GM12878 (cell line): ENCODE measurements at regions not wholly inside any gene's neighbourhood (a gene's known extent, or its start where the extent isn't known, plus 50 kb on each side); places are given as distances from the start of the nearest gene placed in this dataset.

ENCODE experiments used
- CTCF ChIP-seq, 3 experiments: IDR thresholded peaks in 2 of 3; conservative IDR thresholded peaks in 1 of 3; 2 replicates each; pipeline ENCODE4 v1.5.1; 2011; ENCODE audit warnings: low read depth in 3 of 3, low read length in 3 of 3, mild to moderate bottlenecking in 3 of 3, control low read depth in 2 of 3, moderate library complexity in 2 of 3, inconsistent platforms in 1 of 3, mixed read lengths in 1 of 3; ENCODE audit not compliant: control insufficient read depth in 2 of 3, insufficient read depth in 1 of 3; ENCODE audit errors: extremely low read depth in 1 of 3
- JUND ChIP-seq: IDR thresholded peaks from 2 replicates; pipeline ENCODE4 v1.6.1; 2012; ENCODE audit warnings: low read depth, mild to moderate bottlenecking, low read length, improper control_type of control experiment, moderate library complexity
- MYC ChIP-seq: IDR thresholded peaks from 2 replicates; pipeline ENCODE4 v1.6.1; 2011; ENCODE audit warnings: mild to moderate bottlenecking, low read length, moderate library complexity, inconsistent platforms; ENCODE audit not compliant: insufficient read depth, insufficient replicate concordance, insufficient read length, severe bottlenecking
- POLR2A ChIP-seq: IDR thresholded peaks from 2 replicates; pipeline ENCODE4 v1.6.1; 2011; ENCODE audit warnings: low read depth, mild to moderate bottlenecking, low read length
- ZNF274 ChIP-seq: IDR thresholded peaks from one replicate; pipeline ENCODE4 v1.8.0; 2011; ENCODE audit not compliant: insufficient read length, insufficient read depth

- TF ChIP-seq MYC = no peak
- TF ChIP-seq CTCF (IDR thresholded peaks at IDR 0.05 in 2 of 3, conservative IDR thresholded peaks at IDR 0.05 in 1 of 3; ENCODE audit: control insufficient read depth in 2 of 3, extremely low read depth in 1 of 3, insufficient read depth in 1 of 3, low read depth in 3 of 3, low read length in 3 of 3) = no peak
- no peak for TF ChIP-seq POLR2A
- no peak for TF ChIP-seq JUND
- TF ChIP-seq ZNF274 = no peak
Observed at GRCh38 chr5:68538814-68539420, 323.4 kb downstream of the PIK3R1 start.
